H1 (cell line): ENCODE measurements at regions not wholly inside any gene's neighbourhood (a gene's known extent, or its start where the extent isn't known, plus 50 kb on each side); places are given as distances from the start of the nearest gene placed in this dataset.

Source experiments
- CBX5 ChIP-seq: fragments of 300-800, 300-1000 bp; sonication (generic); IDR thresholded peaks from 2 replicates; pipeline ENCODE4 v1.7.1; 2016; ENCODE audit warnings: antibody characterized with exemption, low read length, low read depth
- CHD1 ChIP-seq: IDR thresholded peaks from 2 replicates; pipeline ENCODE4 v1.6.1; 2012; ENCODE audit warnings: low read depth, low read length, improper control_type of control experiment
- CREB1 ChIP-seq: IDR thresholded peaks from 2 replicates; pipeline ENCODE4 v1.6.1; 2012; ENCODE audit warnings: inconsistent platforms
- FOSL1 ChIP-seq: IDR thresholded peaks from 2 replicates; pipeline ENCODE4 v1.6.1; 2011; ENCODE audit warnings: mild to moderate bottlenecking, low read depth, low read length, moderate library complexity; ENCODE audit not compliant: insufficient read depth
- HDAC6 ChIP-seq: IDR thresholded peaks from one replicate; pipeline ENCODE4 v1.7.1; 2012; ENCODE audit warnings: low read depth, mild to moderate bottlenecking, inconsistent platforms, low read length, moderate library complexity
- TEAD4 ChIP-seq: IDR thresholded peaks from 2 replicates; pipeline ENCODE4 v1.6.1; 2012; ENCODE audit warnings: low read depth, low read length, inconsistent platforms, mixed read lengths
- YY1 ChIP-seq: IDR thresholded peaks from 2 replicates; pipeline ENCODE4 v1.6.1; 2011; ENCODE audit warnings: low read depth, mild to moderate bottlenecking, low read length
- TF ChIP-seq, protein P1 (sequence below): fragments of 300-600 bp; sonication (generic); IDR thresholded peaks from 2 replicates; pipeline ENCODE4 v1.7.1; 2012; ENCODE audit warnings: low read length, moderate library complexity, mild to moderate bottlenecking, inconsistent platforms; ENCODE audit not compliant: insufficient replicate concordance
- TF ChIP-seq, protein P2 (sequence below), 3 experiments: IDR thresholded peaks; 1 replicate in 2 of 3; 2 replicates in 1 of 3; pipeline versions ENCODE4 v1.5.1 to v1.6.1; 2011; ENCODE audit warnings: low read length in 3 of 3, mild to moderate bottlenecking in 3 of 3, inconsistent platforms in 2 of 3, low read depth in 1 of 3, moderate library complexity in 1 of 3; ENCODE audit not compliant: insufficient read depth in 1 of 3; ENCODE audit errors: control extremely low read depth in 1 of 3
- TF ChIP-seq, protein P3 (sequence below): IDR thresholded peaks from 2 replicates; pipeline ENCODE4 v1.6.1; 2012; ENCODE audit warnings: inconsistent platforms

DNA sequence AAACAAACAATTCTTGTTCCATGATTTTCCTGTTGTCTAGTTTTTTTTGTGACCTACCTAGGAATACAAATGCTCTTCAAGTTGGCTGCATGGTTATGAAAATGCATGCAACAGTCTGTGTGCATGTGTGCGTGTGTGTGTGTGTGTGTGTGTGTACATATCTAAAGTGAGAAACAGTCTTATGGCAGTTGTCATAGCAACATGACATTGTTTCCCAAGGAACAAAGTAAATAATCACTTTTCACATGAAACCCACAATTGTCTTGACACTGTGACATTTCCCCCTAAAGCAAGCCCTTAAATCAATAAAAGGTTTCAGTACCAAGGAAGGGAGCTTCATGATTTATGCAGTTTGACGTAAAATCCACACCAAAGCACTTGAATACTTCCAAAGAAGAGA is 758.4 kb downstream of the CDH8 start (continued):
- TF ChIP-seq, protein P1, sequence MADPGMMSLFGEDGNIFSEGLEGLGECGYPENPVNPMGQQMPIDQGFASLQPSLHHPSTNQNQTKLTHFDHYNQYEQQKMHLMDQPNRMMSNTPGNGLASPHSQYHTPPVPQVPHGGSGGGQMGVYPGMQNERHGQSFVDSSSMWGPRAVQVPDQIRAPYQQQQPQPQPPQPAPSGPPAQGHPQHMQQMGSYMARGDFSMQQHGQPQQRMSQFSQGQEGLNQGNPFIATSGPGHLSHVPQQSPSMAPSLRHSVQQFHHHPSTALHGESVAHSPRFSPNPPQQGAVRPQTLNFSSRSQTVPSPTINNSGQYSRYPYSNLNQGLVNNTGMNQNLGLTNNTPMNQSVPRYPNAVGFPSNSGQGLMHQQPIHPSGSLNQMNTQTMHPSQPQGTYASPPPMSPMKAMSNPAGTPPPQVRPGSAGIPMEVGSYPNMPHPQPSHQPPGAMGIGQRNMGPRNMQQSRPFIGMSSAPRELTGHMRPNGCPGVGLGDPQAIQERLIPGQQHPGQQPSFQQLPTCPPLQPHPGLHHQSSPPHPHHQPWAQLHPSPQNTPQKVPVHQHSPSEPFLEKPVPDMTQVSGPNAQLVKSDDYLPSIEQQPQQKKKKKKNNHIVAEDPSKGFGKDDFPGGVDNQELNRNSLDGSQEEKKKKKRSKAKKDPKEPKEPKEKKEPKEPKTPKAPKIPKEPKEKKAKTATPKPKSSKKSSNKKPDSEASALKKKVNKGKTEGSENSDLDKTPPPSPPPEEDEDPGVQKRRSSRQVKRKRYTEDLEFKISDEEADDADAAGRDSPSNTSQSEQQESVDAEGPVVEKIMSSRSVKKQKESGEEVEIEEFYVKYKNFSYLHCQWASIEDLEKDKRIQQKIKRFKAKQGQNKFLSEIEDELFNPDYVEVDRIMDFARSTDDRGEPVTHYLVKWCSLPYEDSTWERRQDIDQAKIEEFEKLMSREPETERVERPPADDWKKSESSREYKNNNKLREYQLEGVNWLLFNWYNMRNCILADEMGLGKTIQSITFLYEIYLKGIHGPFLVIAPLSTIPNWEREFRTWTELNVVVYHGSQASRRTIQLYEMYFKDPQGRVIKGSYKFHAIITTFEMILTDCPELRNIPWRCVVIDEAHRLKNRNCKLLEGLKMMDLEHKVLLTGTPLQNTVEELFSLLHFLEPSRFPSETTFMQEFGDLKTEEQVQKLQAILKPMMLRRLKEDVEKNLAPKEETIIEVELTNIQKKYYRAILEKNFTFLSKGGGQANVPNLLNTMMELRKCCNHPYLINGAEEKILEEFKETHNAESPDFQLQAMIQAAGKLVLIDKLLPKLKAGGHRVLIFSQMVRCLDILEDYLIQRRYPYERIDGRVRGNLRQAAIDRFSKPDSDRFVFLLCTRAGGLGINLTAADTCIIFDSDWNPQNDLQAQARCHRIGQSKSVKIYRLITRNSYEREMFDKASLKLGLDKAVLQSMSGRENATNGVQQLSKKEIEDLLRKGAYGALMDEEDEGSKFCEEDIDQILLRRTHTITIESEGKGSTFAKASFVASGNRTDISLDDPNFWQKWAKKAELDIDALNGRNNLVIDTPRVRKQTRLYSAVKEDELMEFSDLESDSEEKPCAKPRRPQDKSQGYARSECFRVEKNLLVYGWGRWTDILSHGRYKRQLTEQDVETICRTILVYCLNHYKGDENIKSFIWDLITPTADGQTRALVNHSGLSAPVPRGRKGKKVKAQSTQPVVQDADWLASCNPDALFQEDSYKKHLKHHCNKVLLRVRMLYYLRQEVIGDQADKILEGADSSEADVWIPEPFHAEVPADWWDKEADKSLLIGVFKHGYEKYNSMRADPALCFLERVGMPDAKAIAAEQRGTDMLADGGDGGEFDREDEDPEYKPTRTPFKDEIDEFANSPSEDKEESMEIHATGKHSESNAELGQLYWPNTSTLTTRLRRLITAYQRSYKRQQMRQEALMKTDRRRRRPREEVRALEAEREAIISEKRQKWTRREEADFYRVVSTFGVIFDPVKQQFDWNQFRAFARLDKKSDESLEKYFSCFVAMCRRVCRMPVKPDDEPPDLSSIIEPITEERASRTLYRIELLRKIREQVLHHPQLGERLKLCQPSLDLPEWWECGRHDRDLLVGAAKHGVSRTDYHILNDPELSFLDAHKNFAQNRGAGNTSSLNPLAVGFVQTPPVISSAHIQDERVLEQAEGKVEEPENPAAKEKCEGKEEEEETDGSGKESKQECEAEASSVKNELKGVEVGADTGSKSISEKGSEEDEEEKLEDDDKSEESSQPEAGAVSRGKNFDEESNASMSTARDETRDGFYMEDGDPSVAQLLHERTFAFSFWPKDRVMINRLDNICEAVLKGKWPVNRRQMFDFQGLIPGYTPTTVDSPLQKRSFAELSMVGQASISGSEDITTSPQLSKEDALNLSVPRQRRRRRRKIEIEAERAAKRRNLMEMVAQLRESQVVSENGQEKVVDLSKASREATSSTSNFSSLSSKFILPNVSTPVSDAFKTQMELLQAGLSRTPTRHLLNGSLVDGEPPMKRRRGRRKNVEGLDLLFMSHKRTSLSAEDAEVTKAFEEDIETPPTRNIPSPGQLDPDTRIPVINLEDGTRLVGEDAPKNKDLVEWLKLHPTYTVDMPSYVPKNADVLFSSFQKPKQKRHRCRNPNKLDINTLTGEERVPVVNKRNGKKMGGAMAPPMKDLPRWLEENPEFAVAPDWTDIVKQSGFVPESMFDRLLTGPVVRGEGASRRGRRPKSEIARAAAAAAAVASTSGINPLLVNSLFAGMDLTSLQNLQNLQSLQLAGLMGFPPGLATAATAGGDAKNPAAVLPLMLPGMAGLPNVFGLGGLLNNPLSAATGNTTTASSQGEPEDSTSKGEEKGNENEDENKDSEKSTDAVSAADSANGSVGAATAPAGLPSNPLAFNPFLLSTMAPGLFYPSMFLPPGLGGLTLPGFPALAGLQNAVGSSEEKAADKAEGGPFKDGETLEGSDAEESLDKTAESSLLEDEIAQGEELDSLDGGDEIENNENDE, result no peak
- TF ChIP-seq CHD1 (no peak), HDAC6 (no peak), CREB1 (no peak), CBX5 (no peak), FOSL1 (no peak), TEAD4 (no peak), YY1 (no peak)
- TF ChIP-seq, protein P2, sequence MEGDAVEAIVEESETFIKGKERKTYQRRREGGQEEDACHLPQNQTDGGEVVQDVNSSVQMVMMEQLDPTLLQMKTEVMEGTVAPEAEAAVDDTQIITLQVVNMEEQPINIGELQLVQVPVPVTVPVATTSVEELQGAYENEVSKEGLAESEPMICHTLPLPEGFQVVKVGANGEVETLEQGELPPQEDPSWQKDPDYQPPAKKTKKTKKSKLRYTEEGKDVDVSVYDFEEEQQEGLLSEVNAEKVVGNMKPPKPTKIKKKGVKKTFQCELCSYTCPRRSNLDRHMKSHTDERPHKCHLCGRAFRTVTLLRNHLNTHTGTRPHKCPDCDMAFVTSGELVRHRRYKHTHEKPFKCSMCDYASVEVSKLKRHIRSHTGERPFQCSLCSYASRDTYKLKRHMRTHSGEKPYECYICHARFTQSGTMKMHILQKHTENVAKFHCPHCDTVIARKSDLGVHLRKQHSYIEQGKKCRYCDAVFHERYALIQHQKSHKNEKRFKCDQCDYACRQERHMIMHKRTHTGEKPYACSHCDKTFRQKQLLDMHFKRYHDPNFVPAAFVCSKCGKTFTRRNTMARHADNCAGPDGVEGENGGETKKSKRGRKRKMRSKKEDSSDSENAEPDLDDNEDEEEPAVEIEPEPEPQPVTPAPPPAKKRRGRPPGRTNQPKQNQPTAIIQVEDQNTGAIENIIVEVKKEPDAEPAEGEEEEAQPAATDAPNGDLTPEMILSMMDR (IDR thresholded peaks at IDR 0.05; ENCODE audit: control extremely low read depth in 1 of 3, insufficient read depth in 1 of 3, low read depth in 1 of 3, low read length in 3 of 3), result no peak
- TF ChIP-seq, protein P3, sequence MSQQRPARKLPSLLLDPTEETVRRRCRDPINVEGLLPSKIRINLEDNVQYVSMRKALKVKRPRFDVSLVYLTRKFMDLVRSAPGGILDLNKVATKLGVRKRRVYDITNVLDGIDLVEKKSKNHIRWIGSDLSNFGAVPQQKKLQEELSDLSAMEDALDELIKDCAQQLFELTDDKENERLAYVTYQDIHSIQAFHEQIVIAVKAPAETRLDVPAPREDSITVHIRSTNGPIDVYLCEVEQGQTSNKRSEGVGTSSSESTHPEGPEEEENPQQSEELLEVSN, result no peak
